GM23338 (cell line): ENCODE measurements at regions not wholly inside any gene's neighbourhood (a gene's known extent, or its start where the extent isn't known, plus 50 kb on each side); places are given as distances from the start of the nearest gene placed in this dataset.
A peak's percentile ranks its signal among the peaks of the same experiment; 100 is the strongest.

ENCODE experiments used
- ATAC-seq: fragments of 200-7000 bp; cut with Tn5 transposase; 3 replicates; pipeline ENCODE4 v1.9.1; 2020
- DNase-seq: peaks from one replicate; pipeline ENCODE4 v3.0.0-alpha.2; 2015; ENCODE audit warnings: low spot score
- H2AFZ ChIP-seq: fragments of 200-600 bp; sonication (generic); 2 replicates; pipeline ENCODE4 v1.8.0; 2016; ENCODE audit warnings: antibody characterized with exemption, mild to moderate bottlenecking, moderate library complexity
- H3F3A ChIP-seq: fragments of 200-600 bp; sonication (generic); replicated peaks from 2 replicates; pipeline ENCODE4 v1.8.0; 2017; ENCODE audit warnings: antibody characterized with exemption, mixed run types, low read depth
- H3K27ac ChIP-seq: fragments of 200-600 bp; sonication (generic); 2 replicates; pipeline ENCODE4 v1.6.1; 2016; ENCODE audit warnings: low read depth
- H3K27me3 ChIP-seq: fragments of 200-600 bp; sonication (generic); 2 replicates; pipeline ENCODE4 v1.8.0; 2016; ENCODE audit warnings: mild to moderate bottlenecking, mixed run types, moderate library complexity; ENCODE audit not compliant: insufficient read depth
- H3K36me3 ChIP-seq: fragments of 200-600 bp; sonication (generic); 2 replicates; pipeline ENCODE4 v1.8.0; 2016; ENCODE audit warnings: mild to moderate bottlenecking; ENCODE audit not compliant: insufficient read depth
- H3K4me1 ChIP-seq: fragments of 200-600 bp; sonication (generic); 2 replicates; pipeline ENCODE4 v1.8.0; 2016; ENCODE audit warnings: mild to moderate bottlenecking, moderate library complexity; ENCODE audit not compliant: insufficient read depth
- H3K4me2 ChIP-seq: fragments of 200-600 bp; sonication (generic); 2 replicates; pipeline ENCODE4 v1.7.1; 2017; ENCODE audit warnings: mixed run types
- H3K4me3 ChIP-seq: fragments of 200-600 bp; sonication (generic); 2 replicates; pipeline ENCODE4 v1.6.1; 2016; ENCODE audit warnings: mixed run types
- H3K79me2 ChIP-seq: fragments of 200-600 bp; sonication (generic); replicated peaks from 2 replicates; pipeline ENCODE4 v1.8.0; 2017; ENCODE audit warnings: mild to moderate bottlenecking; ENCODE audit not compliant: insufficient read depth
- H3K9me2 ChIP-seq: fragments of 200-600 bp; sonication (generic); 2 replicates; pipeline ENCODE4 v1.8.0; 2017; ENCODE audit not compliant: insufficient read depth
- H4K20me1 ChIP-seq: fragments of 200-600 bp; sonication (generic); replicated peaks from 2 replicates; pipeline ENCODE4 v1.8.0; 2017; ENCODE audit warnings: mild to moderate bottlenecking; ENCODE audit not compliant: insufficient read depth
- H3K27ac Mint-ChIP-seq: 2 replicates; pipeline ENCODE4 v1.8.0; 2020; ENCODE audit warnings: inconsistent platforms, mild to moderate bottlenecking, moderate library complexity, mixed read lengths
- H3K27me3 Mint-ChIP-seq: 3 replicates; pipeline ENCODE4 v1.8.0; 2022; ENCODE audit warnings: low read depth, mild to moderate bottlenecking, moderate library complexity, mixed read lengths, inconsistent platforms; ENCODE audit not compliant: insufficient read depth, poor library complexity
- H3K36me3 Mint-ChIP-seq: 3 replicates; pipeline ENCODE4 v1.8.0; 2021; ENCODE audit warnings: low read depth, mild to moderate bottlenecking, inconsistent platforms, moderate library complexity, mixed read lengths
- H3K4me1 Mint-ChIP-seq: 3 replicates; pipeline ENCODE4 v1.8.0; 2020; ENCODE audit warnings: mild to moderate bottlenecking, inconsistent platforms, mixed read lengths
- H3K4me3 Mint-ChIP-seq: 3 replicates; pipeline ENCODE4 v1.8.0; 2021; ENCODE audit warnings: moderate library complexity, mild to moderate bottlenecking, inconsistent platforms, mixed read lengths
- H3K9me3 Mint-ChIP-seq: 3 replicates; pipeline ENCODE4 v1.8.0; 2020; ENCODE audit warnings: moderate library complexity, mild to moderate bottlenecking, inconsistent platforms, mixed read lengths
- CTCF ChIP-seq, 2 experiments: fragments of 200-600 bp in 1 of 2; sonication (generic) in 1 of 2; conservative IDR thresholded peaks; 2 replicates each; pipeline versions ENCODE4 v1.5.1 to v1.6.1; 2016 to 2017; ENCODE audit warnings: antibody characterized with exemption in 2 of 2, low read depth in 2 of 2, mild to moderate bottlenecking in 2 of 2, moderate library complexity in 1 of 2
- EZH2 ChIP-seq: fragments of 200-600 bp; sonication (generic); IDR thresholded peaks from one replicate; pipeline ENCODE4 v1.8.0; 2017; ENCODE audit warnings: antibody characterized with exemption, mild to moderate bottlenecking, low read depth; ENCODE audit not compliant: unreplicated experiment
- EZH2phosphoT487 ChIP-seq: fragments of 200-600 bp; sonication (generic); IDR thresholded peaks from one replicate; pipeline ENCODE4 v1.8.1; 2018; ENCODE audit warnings: antibody characterized with exemption; ENCODE audit not compliant: unreplicated experiment
- POLR2AphosphoS5 ChIP-seq: IDR thresholded peaks from 2 replicates; pipeline ENCODE4 v1.6.1; 2016; ENCODE audit warnings: antibody characterized with exemption, low read depth
- STAT1 ChIP-seq: IDR thresholded peaks from one replicate; pipeline ENCODE4 v1.6.1; 2016; ENCODE audit warnings: antibody characterized with exemption; ENCODE audit not compliant: unreplicated experiment
- ZNF114 ChIP-seq: fragments of 250-450 bp; sonication (Bioruptor Pico); IDR thresholded peaks from 2 replicates; pipeline ENCODE4 v1.5.0; 2020; ENCODE audit warnings: mild to moderate bottlenecking, moderate library complexity
- ZNF331 ChIP-seq: fragments of 250-450 bp; sonication (Bioruptor Pico); IDR thresholded peaks from 2 replicates; pipeline ENCODE4 v1.5.0; 2020; ENCODE audit warnings: low read depth, mild to moderate bottlenecking, moderate library complexity
- ZNF462 ChIP-seq: fragments of 250-450 bp; sonication (Bioruptor Pico); IDR thresholded peaks from 2 replicates; pipeline ENCODE4 v1.5.0; 2020; ENCODE audit warnings: mild to moderate bottlenecking, moderate library complexity
- TF ChIP-seq, protein P1 (sequence below): IDR thresholded peaks from 2 replicates; pipeline ENCODE4 v1.6.1; 2016; ENCODE audit warnings: antibody characterized with exemption
- TF ChIP-seq, protein P2 (sequence below): IDR thresholded peaks from one replicate; pipeline ENCODE4 v1.6.1; 2018; ENCODE audit warnings: antibody characterized with exemption; ENCODE audit not compliant: unreplicated experiment

- Histone ChIP-seq H3K36me3 (no peaks in the 10 kb centered on the region), H3K9me2 (no peaks in the 10 kb centered on the region; the same call in 1 of the 2 replicates), H4K20me1 (no peaks in the 10 kb centered on the region), H3K4me1 (peaks cover 7% of the 10 kb centered on the region), H2AFZ (peak overlapping the region; percentile 84), H3F3A (no peaks in the 10 kb centered on the region), H3K4me3 (no peak overlapping the region), H3K79me2 (no peaks in the 10 kb centered on the region), H3K4me2 (no peak overlapping the region), H3K27ac (no peak overlapping the region), H3K27me3 (no peaks in the 10 kb centered on the region)
- no peaks in the 10 kb centered on the region for H3K27me3 Mint-ChIP-seq
- ATAC-seq (no peak), DNase-seq (no peak)
- H3K27ac Mint-ChIP-seq = no peak overlapping the region
- no peaks in the 10 kb centered on the region for H3K9me3 Mint-ChIP-seq
- TF ChIP-seq ZNF331 (CRISPR knock-in tag) (no peak), CTCF (conservative IDR thresholded peaks at IDR 0.05; ENCODE audit: low read depth in 2 of 2) (no peak), STAT1 (no peak), POLR2AphosphoS5 (no peak), ZNF114 (no peak), EZH2 (no peak), EZH2phosphoT487 (no peak), ZNF462 (CRISPR knock-in tag) (no peak)
- TF ChIP-seq, protein P1, sequence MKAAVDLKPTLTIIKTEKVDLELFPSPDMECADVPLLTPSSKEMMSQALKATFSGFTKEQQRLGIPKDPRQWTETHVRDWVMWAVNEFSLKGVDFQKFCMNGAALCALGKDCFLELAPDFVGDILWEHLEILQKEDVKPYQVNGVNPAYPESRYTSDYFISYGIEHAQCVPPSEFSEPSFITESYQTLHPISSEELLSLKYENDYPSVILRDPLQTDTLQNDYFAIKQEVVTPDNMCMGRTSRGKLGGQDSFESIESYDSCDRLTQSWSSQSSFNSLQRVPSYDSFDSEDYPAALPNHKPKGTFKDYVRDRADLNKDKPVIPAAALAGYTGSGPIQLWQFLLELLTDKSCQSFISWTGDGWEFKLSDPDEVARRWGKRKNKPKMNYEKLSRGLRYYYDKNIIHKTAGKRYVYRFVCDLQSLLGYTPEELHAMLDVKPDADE = no peak
- TF ChIP-seq, protein P2, sequence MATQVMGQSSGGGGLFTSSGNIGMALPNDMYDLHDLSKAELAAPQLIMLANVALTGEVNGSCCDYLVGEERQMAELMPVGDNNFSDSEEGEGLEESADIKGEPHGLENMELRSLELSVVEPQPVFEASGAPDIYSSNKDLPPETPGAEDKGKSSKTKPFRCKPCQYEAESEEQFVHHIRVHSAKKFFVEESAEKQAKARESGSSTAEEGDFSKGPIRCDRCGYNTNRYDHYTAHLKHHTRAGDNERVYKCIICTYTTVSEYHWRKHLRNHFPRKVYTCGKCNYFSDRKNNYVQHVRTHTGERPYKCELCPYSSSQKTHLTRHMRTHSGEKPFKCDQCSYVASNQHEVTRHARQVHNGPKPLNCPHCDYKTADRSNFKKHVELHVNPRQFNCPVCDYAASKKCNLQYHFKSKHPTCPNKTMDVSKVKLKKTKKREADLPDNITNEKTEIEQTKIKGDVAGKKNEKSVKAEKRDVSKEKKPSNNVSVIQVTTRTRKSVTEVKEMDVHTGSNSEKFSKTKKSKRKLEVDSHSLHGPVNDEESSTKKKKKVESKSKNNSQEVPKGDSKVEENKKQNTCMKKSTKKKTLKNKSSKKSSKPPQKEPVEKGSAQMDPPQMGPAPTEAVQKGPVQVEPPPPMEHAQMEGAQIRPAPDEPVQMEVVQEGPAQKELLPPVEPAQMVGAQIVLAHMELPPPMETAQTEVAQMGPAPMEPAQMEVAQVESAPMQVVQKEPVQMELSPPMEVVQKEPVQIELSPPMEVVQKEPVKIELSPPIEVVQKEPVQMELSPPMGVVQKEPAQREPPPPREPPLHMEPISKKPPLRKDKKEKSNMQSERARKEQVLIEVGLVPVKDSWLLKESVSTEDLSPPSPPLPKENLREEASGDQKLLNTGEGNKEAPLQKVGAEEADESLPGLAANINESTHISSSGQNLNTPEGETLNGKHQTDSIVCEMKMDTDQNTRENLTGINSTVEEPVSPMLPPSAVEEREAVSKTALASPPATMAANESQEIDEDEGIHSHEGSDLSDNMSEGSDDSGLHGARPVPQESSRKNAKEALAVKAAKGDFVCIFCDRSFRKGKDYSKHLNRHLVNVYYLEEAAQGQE = no peak
- no peak overlapping the region for H3K4me3 Mint-ChIP-seq
- no peaks in the 10 kb centered on the region for H3K36me3 Mint-ChIP-seq
- H3K4me1 Mint-ChIP-seq = peaks cover 32% of the 10 kb centered on the region
Observed at GRCh38 chr1:59236721-59237545, 60.0 kb upstream of the FGGY start.
